Central memory CD8-positive, alpha-beta T cell (primary cell): ENCODE measurements at regions not wholly inside any gene's neighbourhood (a gene's known extent, or its start where the extent isn't known, plus 50 kb on each side); places are given as distances from the start of the nearest gene placed in this dataset.

Source experiments
- ATAC-seq: fragments of 150-1000 bp; cut with Tn5 transposase; replicated peaks from 2 replicates; pipeline ENCODE4 v1.10.0; 2022; ENCODE audit warnings: mild to moderate bottlenecking, moderate FRiP score, moderate number of reproducible peaks; ENCODE audit not compliant: poor library complexity, severe bottlenecking; ENCODE audit errors: extremely low read depth
- DNase-seq, 2 donors: peaks; one replicate each; pipeline ENCODE4 v3.0.0; 2021; ENCODE audit warnings: low spot score in 2 of 2
- H3K27ac Mint-ChIP-seq: one replicate; pipeline ENCODE4 v1.8.0; 2022; ENCODE audit warnings: low read depth, mild to moderate bottlenecking, moderate library complexity, mixed read lengths
- H3K27me3 Mint-ChIP-seq: one replicate; pipeline ENCODE4 v1.8.0; 2022; ENCODE audit warnings: mixed read lengths
- H3K36me3 Mint-ChIP-seq: one replicate; pipeline ENCODE4 v1.8.0; 2022; ENCODE audit warnings: mild to moderate bottlenecking, moderate library complexity, mixed read lengths; ENCODE audit not compliant: insufficient read depth
- H3K4me1 Mint-ChIP-seq: one replicate; pipeline ENCODE4 v1.8.0; 2022; ENCODE audit warnings: mixed read lengths
- H3K4me3 Mint-ChIP-seq: one replicate; pipeline ENCODE4 v1.8.0; 2022; ENCODE audit warnings: mild to moderate bottlenecking, moderate library complexity, mixed read lengths
- H3K9me3 Mint-ChIP-seq: one replicate; pipeline ENCODE4 v1.8.0; 2022; ENCODE audit warnings: mixed read lengths

- DNase-seq (no peak), ATAC-seq (no peak)
- H3K36me3 Mint-ChIP-seq, result no peaks in the 10 kb centered on the region
- H3K9me3 Mint-ChIP-seq, result peaks cover 17% of the 10 kb centered on the region
- H3K4me3 Mint-ChIP-seq, result no peak overlapping the region
- H3K4me1 Mint-ChIP-seq, result no peaks in the 10 kb centered on the region
- no peaks in the 10 kb centered on the region for H3K27me3 Mint-ChIP-seq
- no peak overlapping the region for H3K27ac Mint-ChIP-seq
These were observed 322.4 kb upstream of the ADAMTS16 start for GRCh38 chr5:4817767-4818166.

- H3K9me3 Mint-ChIP-seq, result peaks cover 19% of the 10 kb centered on the region
- no peak overlapping the region for H3K4me3 Mint-ChIP-seq
- ATAC-seq, result no peak
- H3K4me1 Mint-ChIP-seq, result no peaks in the 10 kb centered on the region
- H3K36me3 Mint-ChIP-seq, result no peaks in the 10 kb centered on the region
- no peak for DNase-seq
- H3K27me3 Mint-ChIP-seq, result no peaks in the 10 kb centered on the region
- H3K27ac Mint-ChIP-seq, result no peak overlapping the region
These were observed 308.8 kb upstream of the ADAMTS16 start for GRCh38 chr5:4831325-4831724.

GRCh38 chr5:4832471-4832870 lies 307.7 kb upstream of the ADAMTS16 start:
- no peaks in the 10 kb centered on the region for H3K4me1 Mint-ChIP-seq
- ATAC-seq (no peak), DNase-seq (no peak)
- H3K27me3 Mint-ChIP-seq, result no peaks in the 10 kb centered on the region
- no peak overlapping the region for H3K27ac Mint-ChIP-seq
- H3K4me3 Mint-ChIP-seq, result no peak overlapping the region
- H3K9me3 Mint-ChIP-seq, result peaks cover 17% of the 10 kb centered on the region
- H3K36me3 Mint-ChIP-seq, result no peaks in the 10 kb centered on the region

GRCh38 chr5:4833104-4833738 lies 306.9 kb upstream of the ADAMTS16 start:
- no peaks in the 10 kb centered on the region for H3K4me1 Mint-ChIP-seq
- H3K36me3 Mint-ChIP-seq, result no peaks in the 10 kb centered on the region
- ATAC-seq (no peak), DNase-seq (no peak)
- no peaks in the 10 kb centered on the region for H3K27me3 Mint-ChIP-seq
- H3K4me3 Mint-ChIP-seq, result no peak overlapping the region
- H3K27ac Mint-ChIP-seq, result no peak overlapping the region
- H3K9me3 Mint-ChIP-seq, result peaks cover 17% of the 10 kb centered on the region

- H3K4me1 Mint-ChIP-seq, result no peaks in the 10 kb centered on the region
These were observed 302.6 kb upstream of the ADAMTS16 start for GRCh38 chr5:4837489-4838058.

GRCh38 chr5:4845221-4845620 lies 294.9 kb upstream of the ADAMTS16 start:
- no peaks in the 10 kb centered on the region for H3K27me3 Mint-ChIP-seq
- no peaks in the 10 kb centered on the region for H3K4me1 Mint-ChIP-seq
- peaks cover 23% of the 10 kb centered on the region for H3K9me3 Mint-ChIP-seq
- H3K36me3 Mint-ChIP-seq, result no peaks in the 10 kb centered on the region
- H3K27ac Mint-ChIP-seq, result no peak overlapping the region
- ATAC-seq, result no peak
- no peak for DNase-seq
- H3K4me3 Mint-ChIP-seq, result no peak overlapping the region

More at GRCh38 chr5:4837489-4838058, 302.6 kb upstream of the ADAMTS16 start:
- Mint-ChIP-seq H3K27ac (no peak overlapping the region), H3K27me3 (no peaks in the 10 kb centered on the region), H3K9me3 (peaks cover 12% of the 10 kb centered on the region), H3K36me3 (no peaks in the 10 kb centered on the region), H3K4me3 (no peak overlapping the region)
- DNase-seq, result no peak
- no peak for ATAC-seq

GRCh38 chr5:4847766-4848165 lies 292.4 kb upstream of the ADAMTS16 start:
- Mint-ChIP-seq H3K27ac (no peak overlapping the region), H3K4me3 (no peak overlapping the region), H3K27me3 (no peaks in the 10 kb centered on the region), H3K9me3 (peaks cover 19% of the 10 kb centered on the region), H3K4me1 (no peaks in the 10 kb centered on the region), H3K36me3 (no peaks in the 10 kb centered on the region)
- no peak for DNase-seq
- no peak for ATAC-seq

- Mint-ChIP-seq H3K27me3 (no peaks in the 10 kb centered on the region), H3K36me3 (peaks cover 1% of the 10 kb centered on the region), H3K4me3 (no peak overlapping the region), H3K9me3 (peaks cover 15% of the 10 kb centered on the region), H3K27ac (no peak overlapping the region), H3K4me1 (no peaks in the 10 kb centered on the region)
- DNase-seq (no peak), ATAC-seq (no peak)
These were observed 285.1 kb upstream of the ADAMTS16 start for GRCh38 chr5:4855036-4855435.

GRCh38 chr5:4855880-4856279 lies 284.2 kb upstream of the ADAMTS16 start:
- H3K36me3 Mint-ChIP-seq, result peaks cover 1% of the 10 kb centered on the region
- no peak overlapping the region for H3K4me3 Mint-ChIP-seq
- H3K4me1 Mint-ChIP-seq, result no peaks in the 10 kb centered on the region
- peaks cover 15% of the 10 kb centered on the region for H3K9me3 Mint-ChIP-seq
- no peaks in the 10 kb centered on the region for H3K27me3 Mint-ChIP-seq
- no peak overlapping the region for H3K27ac Mint-ChIP-seq
- DNase-seq (no peak), ATAC-seq (no peak)

GRCh38 chr5:4857761-4858160 lies 282.4 kb upstream of the ADAMTS16 start:
- Mint-ChIP-seq H3K4me1 (no peaks in the 10 kb centered on the region), H3K4me3 (no peak overlapping the region), H3K36me3 (peaks cover 1% of the 10 kb centered on the region), H3K27me3 (no peaks in the 10 kb centered on the region), H3K27ac (no peak overlapping the region), H3K9me3 (peaks cover 15% of the 10 kb centered on the region)
- DNase-seq (no peak), ATAC-seq (no peak)

GRCh38 chr5:4859500-4860235 lies 280.5 kb upstream of the ADAMTS16 start:
- ATAC-seq (no peak), DNase-seq (no peak)
- Mint-ChIP-seq H3K27ac (no peak overlapping the region), H3K4me1 (no peaks in the 10 kb centered on the region), H3K36me3 (peaks cover 1% of the 10 kb centered on the region), H3K4me3 (no peak overlapping the region), H3K27me3 (no peaks in the 10 kb centered on the region), H3K9me3 (peaks cover 15% of the 10 kb centered on the region)

GRCh38 chr5:4860631-4861030 lies 279.5 kb upstream of the ADAMTS16 start:
- Mint-ChIP-seq H3K27me3 (no peaks in the 10 kb centered on the region), H3K36me3 (peaks cover 1% of the 10 kb centered on the region), H3K4me1 (no peaks in the 10 kb centered on the region), H3K27ac (no peak overlapping the region), H3K4me3 (no peak overlapping the region), H3K9me3 (peaks cover 21% of the 10 kb centered on the region)
- DNase-seq, result no peak
- ATAC-seq, result no peak

GRCh38 chr5:4862500-4862899 lies 277.6 kb upstream of the ADAMTS16 start:
- DNase-seq, result no peak
- H3K9me3 Mint-ChIP-seq, result peaks cover 19% of the 10 kb centered on the region
- H3K36me3 Mint-ChIP-seq, result peaks cover under 1% of the 10 kb centered on the region
- H3K27ac Mint-ChIP-seq, result no peak overlapping the region
- no peak overlapping the region for H3K4me3 Mint-ChIP-seq
- H3K4me1 Mint-ChIP-seq, result no peaks in the 10 kb centered on the region
- ATAC-seq, result no peak
- no peaks in the 10 kb centered on the region for H3K27me3 Mint-ChIP-seq
